PFSK-1 (cell line): ENCODE measurements at regions not wholly inside any gene's neighbourhood (a gene's known extent, or its start where the extent isn't known, plus 50 kb on each side); places are given as distances from the start of the nearest gene placed in this dataset.

Experiments
- FOXP2 ChIP-seq: optimal IDR thresholded peaks from 2 replicates; pipeline ENCODE3; 2011; ENCODE audit warnings: borderline replicate concordance, control low read depth, inconsistent platforms; ENCODE audit not compliant: insufficient read depth; ENCODE audit errors: extremely low read length, extremely low read depth
- POLR2AphosphoS5 ChIP-seq: IDR thresholded peaks from 2 replicates; pipeline ENCODE4 v1.6.1; 2012; ENCODE audit warnings: low read depth, mild to moderate bottlenecking, control low read depth, low read length, moderate library complexity
- REST ChIP-seq, 2 experiments: IDR thresholded peaks; 2 replicates each; pipeline versions ENCODE4 v1.6.1 to v1.8.0; 2011 to 2012; ENCODE audit warnings: low read depth in 2 of 2, low read length in 2 of 2, control low read depth in 1 of 2, inconsistent platforms in 1 of 2, mild to moderate bottlenecking in 1 of 2, moderate library complexity in 1 of 2; ENCODE audit not compliant: insufficient read depth in 1 of 2
- SIN3A ChIP-seq: IDR thresholded peaks from 2 replicates; pipeline ENCODE4 v1.6.1; 2012; ENCODE audit warnings: mild to moderate bottlenecking, low read length, moderate library complexity, borderline replicate concordance; ENCODE audit not compliant: insufficient read depth
- TAF1 ChIP-seq: IDR thresholded peaks from 2 replicates; pipeline ENCODE4 v1.6.1; 2012; ENCODE audit warnings: low read length, control low read depth, borderline replicate concordance; ENCODE audit not compliant: insufficient read depth

- no peak for TF ChIP-seq SIN3A
- TF ChIP-seq FOXP2: no peak
- no peak for TF ChIP-seq TAF1
- TF ChIP-seq REST (IDR thresholded peaks at IDR 0.05; ENCODE audit: insufficient read depth in 1 of 2, low read depth in 2 of 2, low read length in 2 of 2): no peak
- TF ChIP-seq POLR2AphosphoS5: no peak
Measured at GRCh38 chr20:51074062-51074461, 51.2 kb upstream of the KCNG1 start.
